Stimulated activated CD8-positive, alpha-beta memory T cell treated with anti-CD3 and anti-CD28 coated beads, Interleukin-12 subunit alpha, Interleukin-12 subunit beta, amount 100 ng/mL, for 24 hours (primary cell): ENCODE measurements at regions not wholly inside any gene's neighbourhood (a gene's known extent, or its start where the extent isn't known, plus 50 kb on each side); places are given as distances from the start of the nearest gene placed in this dataset.
"Not testable (repeated sequence)": the region's sequence is repeated elsewhere in the genome, so short reads cannot be mapped to it uniquely, and the experiment has no call there.

Source experiments
- DNase-seq: peaks from one replicate; pipeline ENCODE4 v3.0.0-alpha.2; 2020; ENCODE audit errors: extremely low read depth

GRCh38 chr2:195359043-195359735 is 297.8 kb upstream of the SLC39A10 start:
- no peak for DNase-seq

GRCh38 chr2:195356920-195357440 is 300.0 kb upstream of the SLC39A10 start:
- no peak for DNase-seq

DNA sequence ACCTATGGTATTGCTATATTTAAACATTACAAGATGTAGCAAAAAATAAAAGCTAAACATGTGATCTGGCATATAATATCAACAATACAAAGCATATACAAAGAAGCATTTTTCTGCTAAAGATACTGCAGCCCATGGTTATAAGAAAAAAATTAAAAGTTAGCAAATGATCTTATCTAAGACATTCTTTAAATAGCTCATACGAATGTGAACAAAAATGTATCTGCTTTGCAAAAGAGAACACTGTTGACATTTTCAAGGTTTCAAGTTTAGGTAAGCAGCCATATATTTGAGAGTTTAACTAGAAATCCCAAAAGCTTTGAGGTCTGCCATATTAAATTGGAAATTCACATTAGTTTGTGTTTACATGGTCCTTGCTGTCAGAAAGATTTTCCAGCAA is 301.0 kb upstream of the SLC39A10 start:
- no peak for DNase-seq

GRCh38 chr2:195352581-195352980 is 304.4 kb upstream of the SLC39A10 start:
- DNase-seq: no peak

- DNase-seq: no peak
These were observed 313.0 kb upstream of the SLC39A10 start for GRCh38 chr2:195343942-195344530.

DNA sequence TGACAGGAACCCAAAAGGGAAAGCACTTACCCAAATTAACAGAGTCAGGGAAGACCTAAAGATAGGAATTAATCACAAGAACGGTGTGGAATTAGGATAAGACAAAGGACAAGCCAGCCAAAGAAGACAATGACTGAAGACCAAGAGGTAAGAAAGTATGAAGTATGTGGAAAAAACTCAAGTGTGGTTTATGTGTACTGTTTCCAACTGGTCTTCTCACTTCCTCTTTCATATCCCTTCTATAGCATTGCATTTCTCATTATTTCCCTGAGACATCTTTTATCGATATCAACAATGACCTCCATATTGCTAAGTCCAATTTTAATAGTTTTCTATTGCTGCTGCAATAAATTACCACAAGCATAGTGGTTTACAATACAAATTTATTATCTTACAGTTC is 313.5 kb upstream of the SLC39A10 start:
- DNase-seq: no peak

- DNase-seq: no peak
These were observed 315.0 kb upstream of the SLC39A10 start for GRCh38 chr2:195342061-195342460.

DNA sequence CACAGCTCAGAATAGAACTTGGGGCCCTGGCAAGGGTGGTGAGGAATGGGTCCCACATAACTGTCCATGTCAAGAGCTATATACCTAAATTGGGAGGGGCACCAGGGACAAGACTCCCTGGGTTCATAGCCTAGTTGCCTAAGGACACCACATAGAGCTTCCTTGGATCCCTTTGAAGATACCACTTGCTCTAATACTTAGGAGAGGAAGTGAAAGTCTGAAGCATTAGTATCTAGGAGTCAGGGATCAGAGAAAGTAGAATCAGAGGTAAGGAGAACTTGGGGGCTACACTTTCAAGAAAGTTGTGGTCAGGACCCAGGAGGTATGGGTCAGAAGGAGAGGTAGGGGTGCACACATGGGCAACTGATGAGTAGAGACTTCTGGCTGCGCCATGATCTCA is 318.2 kb upstream of the SLC39A10 start:
- no peak for DNase-seq

GRCh38 chr2:195337597-195337996 is 319.4 kb upstream of the SLC39A10 start:
- DNase-seq: no peak

DNA sequence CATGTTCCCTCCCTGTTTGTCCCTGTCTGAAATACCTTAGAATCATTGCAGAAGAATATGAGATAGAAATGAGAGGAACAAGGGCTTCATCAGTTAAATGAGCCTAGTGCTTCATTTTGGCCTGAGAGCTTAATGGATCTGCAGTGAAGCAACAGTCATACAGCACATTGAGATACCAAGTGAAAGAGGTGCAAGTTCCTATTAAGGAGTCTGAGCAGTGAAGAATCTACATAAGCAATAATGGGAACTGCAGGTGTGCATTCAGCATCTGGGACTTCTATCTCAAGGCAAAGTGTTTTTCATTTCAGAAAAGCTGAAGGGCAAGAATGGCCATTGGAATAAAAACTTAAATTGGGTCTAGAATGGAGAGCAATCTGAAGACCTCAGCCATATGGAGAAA is 323.2 kb upstream of the SLC39A10 start:
- no peak for DNase-seq

- no peak for DNase-seq
These were observed 325.1 kb upstream of the SLC39A10 start for GRCh38 chr2:195331966-195332365.

- no peak for DNase-seq
These were observed 325.9 kb upstream of the SLC39A10 start for GRCh38 chr2:195331129-195331528.

DNA sequence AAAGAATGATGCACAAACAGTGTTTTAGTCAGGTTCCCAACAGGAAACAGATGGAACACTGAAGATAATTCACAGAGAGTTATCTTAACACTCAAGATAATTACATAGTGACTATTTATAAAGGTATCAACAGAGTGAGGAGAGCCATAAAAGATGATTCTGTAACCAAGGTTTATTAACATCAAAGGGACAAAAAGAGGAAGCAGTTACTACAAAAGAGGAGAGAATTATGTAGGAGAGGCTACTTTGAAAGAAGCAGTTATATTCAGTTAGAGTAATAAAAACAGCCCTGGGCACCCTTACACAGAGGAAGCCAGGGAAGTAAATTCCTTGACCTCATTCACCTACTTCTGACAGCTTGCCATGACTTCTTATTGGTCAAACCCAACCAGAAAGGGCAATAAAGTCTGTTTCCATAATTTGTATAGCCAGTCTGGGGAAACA is 326.5 kb upstream of the SLC39A10 start:
- no peak for DNase-seq

DNA sequence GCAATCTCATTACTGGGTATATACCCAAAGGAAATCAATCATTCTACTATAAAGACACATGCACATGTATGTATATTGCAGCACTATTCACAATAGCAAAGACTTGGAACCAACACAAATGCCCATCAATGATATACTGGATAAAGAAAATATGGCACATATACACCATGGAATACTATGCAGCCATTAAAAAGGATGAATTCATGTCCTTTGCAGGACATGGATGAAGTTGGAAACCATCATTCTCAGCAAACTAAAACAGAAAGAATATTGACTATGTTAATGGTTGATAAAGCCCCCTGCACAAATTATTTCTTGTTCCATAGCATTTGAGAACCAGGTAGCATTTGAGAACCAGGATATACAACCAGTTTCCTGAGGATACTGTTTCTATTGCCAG is 327.2 kb upstream of the SLC39A10 start:
- DNase-seq: not testable (repeated sequence)

DNA sequence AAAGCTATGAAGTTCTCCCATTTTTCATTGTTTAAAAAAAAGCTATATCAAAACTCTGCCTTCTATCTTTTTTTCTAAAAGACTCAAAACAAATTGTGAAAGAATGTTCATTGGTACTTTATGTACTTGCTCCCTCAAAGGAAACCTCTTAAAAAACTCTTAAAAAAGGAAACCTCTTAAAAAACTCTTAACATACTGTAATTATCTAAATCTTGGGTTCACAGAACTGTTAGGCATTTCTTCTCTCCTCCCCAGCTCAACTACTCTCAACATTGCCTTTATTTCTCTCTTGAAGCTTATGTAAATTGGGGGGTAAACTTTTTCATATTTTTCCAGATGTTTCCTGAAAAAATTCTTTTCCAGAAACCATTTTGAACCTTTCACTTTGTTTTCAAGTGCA is 330.5 kb upstream of the SLC39A10 start:
- no peak for DNase-seq

- no peak for DNase-seq
These were observed 334.7 kb upstream of the SLC39A10 start for GRCh38 chr2:195322324-195322723.

DNA sequence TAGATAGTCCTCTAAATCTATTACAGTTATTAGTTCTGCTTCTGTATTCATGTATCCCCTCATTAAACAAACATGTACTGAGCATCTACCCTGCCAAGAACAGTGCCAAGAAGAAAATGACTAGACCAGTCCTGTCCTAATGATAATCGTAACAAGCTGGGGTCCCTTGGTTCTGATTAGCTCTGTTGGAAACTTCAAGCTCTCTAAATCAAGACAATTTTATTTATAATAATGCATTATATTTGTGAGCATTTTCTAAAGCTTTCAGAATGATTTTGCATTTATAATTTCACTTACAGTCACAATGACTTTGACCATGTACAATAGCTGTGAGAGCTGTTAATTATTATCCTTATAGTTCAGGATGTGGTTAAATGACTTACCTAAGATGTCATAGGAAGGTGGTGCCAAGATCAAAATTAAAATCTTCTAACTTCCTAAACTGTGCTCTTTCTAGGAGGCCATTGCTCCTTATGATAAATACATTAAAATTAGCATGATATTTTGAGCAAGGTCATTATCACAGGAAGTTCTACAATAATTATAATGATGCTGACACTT is 336.5 kb upstream of the SLC39A10 start:
- no peak for DNase-seq

DNA sequence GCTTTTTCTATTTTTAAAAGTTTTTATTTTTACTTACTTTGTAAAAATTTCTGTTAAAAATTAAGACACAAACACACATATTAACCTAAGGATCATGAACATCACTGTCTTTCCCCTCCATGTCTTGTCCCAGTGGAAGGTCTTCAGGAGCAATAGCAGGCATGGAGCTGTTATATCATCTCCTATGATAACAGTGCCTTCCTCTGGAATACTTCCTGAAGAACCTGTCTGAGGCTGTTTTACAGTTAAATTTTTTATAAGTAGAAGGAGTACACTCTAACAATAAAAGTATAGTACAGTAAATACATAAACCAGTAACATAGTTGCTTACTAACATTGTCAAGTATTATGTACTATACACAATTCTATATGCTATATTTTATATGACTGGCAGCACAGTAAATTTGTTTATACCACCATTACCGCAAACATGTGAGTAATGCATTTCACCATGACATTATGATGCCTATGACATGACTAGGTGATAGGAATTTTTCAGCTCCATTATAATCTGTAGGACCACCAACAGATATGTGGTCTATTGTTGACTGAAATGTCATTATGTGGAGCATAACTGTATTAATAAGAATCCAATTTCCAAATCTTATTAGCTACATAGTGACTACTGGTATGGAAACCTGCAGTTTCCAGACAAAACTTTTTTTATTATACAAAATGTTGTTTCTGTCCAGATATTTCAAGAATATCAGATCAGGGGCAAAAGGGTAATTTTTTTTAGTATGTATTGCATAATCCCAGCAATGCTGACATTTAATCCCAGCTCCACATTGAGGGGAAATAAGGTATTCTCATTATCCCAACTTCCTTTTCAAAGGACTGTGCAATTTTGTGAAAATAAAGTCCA is 337.2 kb upstream of the SLC39A10 start:
- no peak for DNase-seq

- DNase-seq: no peak
These were observed 337.9 kb upstream of the SLC39A10 start for GRCh38 chr2:195319112-195319460.

- DNase-seq: no peak
These were observed 338.4 kb upstream of the SLC39A10 start for GRCh38 chr2:195318440-195319111.

DNA sequence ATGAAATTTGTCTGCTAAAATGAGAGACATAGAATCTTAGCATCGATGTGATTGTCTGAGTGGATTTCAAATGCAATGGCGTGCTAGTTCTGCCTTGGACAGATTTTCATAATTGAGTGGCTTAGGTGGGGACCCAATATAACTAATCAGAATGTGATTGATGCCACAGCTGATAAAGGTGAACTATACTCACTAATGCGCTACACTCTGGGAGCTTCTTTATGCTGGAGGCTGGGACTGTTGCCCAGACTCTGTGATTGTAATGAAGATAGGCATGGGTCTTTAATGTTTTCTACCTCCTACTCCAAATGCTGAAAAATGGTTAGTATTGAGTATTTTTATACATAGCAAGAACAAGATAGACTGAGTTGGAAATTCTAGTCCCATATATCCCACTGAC is 339.5 kb upstream of the SLC39A10 start:
- no peak for DNase-seq

DNA sequence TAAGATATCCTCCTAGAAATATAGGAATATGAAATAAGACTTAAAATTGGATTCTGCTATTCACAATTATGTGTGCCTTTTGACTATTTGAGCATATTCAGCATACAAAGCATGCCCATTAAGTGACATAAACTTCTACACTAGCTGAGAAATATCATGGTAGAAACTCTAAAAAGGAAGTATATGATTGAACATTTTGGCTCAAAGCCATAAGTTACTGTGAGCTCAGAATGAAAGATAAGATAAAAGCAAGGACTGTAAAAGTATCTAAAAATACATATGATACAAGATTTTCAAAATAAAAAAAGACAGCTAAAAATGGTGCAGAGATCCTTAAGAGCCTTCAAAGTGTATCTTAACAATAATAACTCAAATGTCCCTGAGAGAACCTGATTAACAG is 340.5 kb upstream of the SLC39A10 start:
- DNase-seq: no peak
